GM23338 (cell line): ENCODE measurements at regions not wholly inside any gene's neighbourhood (a gene's known extent, or its start where the extent isn't known, plus 50 kb on each side); places are given as distances from the start of the nearest gene placed in this dataset.

Experiments used
- EZH2 ChIP-seq: fragments of 200-600 bp; sonication (generic); IDR thresholded peaks from one replicate; pipeline ENCODE4 v1.8.0; 2017; ENCODE audit warnings: antibody characterized with exemption, mild to moderate bottlenecking, low read depth; ENCODE audit not compliant: unreplicated experiment
- NANOG ChIP-seq: IDR thresholded peaks from 2 replicates; pipeline ENCODE4 v1.6.1; 2016; ENCODE audit warnings: antibody characterized with exemption, borderline replicate concordance
- POLR2AphosphoS5 ChIP-seq: IDR thresholded peaks from 2 replicates; pipeline ENCODE4 v1.6.1; 2016; ENCODE audit warnings: antibody characterized with exemption, low read depth
- TF ChIP-seq, protein P1 (sequence below), 2 experiments: fragments of 200-600 bp in 1 of 2; sonication (generic) in 1 of 2; conservative IDR thresholded peaks; 2 replicates each; pipeline versions ENCODE4 v1.5.1 to v1.6.1; 2016 to 2017; ENCODE audit warnings: antibody characterized with exemption in 2 of 2, low read depth in 2 of 2, mild to moderate bottlenecking in 2 of 2, moderate library complexity in 1 of 2
- TF ChIP-seq, protein P2 (sequence below): IDR thresholded peaks from one replicate; pipeline ENCODE4 v1.6.1; 2018; ENCODE audit warnings: antibody characterized with exemption; ENCODE audit not compliant: unreplicated experiment

DNA sequence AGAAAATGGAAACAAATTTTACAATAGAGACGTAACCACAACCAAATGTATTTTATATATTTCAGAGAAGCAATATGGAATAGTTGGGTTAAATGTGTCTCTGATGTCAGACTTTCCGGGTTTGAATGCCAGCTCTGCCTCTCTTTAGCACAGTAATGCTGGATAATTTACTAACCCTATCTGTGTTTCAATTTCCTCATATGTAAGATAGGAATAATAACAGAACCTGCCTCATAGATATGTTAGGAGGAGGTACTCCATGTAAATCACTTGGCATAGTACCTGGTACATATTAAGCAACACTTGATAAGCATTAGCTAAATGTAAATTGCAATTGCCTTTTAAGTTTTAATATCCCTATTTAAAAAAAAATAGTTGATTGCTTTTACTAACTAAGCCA is 231.3 kb upstream of the ZC3H15 start:
- TF ChIP-seq, protein P1, sequence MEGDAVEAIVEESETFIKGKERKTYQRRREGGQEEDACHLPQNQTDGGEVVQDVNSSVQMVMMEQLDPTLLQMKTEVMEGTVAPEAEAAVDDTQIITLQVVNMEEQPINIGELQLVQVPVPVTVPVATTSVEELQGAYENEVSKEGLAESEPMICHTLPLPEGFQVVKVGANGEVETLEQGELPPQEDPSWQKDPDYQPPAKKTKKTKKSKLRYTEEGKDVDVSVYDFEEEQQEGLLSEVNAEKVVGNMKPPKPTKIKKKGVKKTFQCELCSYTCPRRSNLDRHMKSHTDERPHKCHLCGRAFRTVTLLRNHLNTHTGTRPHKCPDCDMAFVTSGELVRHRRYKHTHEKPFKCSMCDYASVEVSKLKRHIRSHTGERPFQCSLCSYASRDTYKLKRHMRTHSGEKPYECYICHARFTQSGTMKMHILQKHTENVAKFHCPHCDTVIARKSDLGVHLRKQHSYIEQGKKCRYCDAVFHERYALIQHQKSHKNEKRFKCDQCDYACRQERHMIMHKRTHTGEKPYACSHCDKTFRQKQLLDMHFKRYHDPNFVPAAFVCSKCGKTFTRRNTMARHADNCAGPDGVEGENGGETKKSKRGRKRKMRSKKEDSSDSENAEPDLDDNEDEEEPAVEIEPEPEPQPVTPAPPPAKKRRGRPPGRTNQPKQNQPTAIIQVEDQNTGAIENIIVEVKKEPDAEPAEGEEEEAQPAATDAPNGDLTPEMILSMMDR (conservative IDR thresholded peaks at IDR 0.05; ENCODE audit: low read depth in 2 of 2), result no peak
- TF ChIP-seq POLR2AphosphoS5 (no peak), EZH2 (no peak), NANOG (no peak)
- TF ChIP-seq, protein P2, sequence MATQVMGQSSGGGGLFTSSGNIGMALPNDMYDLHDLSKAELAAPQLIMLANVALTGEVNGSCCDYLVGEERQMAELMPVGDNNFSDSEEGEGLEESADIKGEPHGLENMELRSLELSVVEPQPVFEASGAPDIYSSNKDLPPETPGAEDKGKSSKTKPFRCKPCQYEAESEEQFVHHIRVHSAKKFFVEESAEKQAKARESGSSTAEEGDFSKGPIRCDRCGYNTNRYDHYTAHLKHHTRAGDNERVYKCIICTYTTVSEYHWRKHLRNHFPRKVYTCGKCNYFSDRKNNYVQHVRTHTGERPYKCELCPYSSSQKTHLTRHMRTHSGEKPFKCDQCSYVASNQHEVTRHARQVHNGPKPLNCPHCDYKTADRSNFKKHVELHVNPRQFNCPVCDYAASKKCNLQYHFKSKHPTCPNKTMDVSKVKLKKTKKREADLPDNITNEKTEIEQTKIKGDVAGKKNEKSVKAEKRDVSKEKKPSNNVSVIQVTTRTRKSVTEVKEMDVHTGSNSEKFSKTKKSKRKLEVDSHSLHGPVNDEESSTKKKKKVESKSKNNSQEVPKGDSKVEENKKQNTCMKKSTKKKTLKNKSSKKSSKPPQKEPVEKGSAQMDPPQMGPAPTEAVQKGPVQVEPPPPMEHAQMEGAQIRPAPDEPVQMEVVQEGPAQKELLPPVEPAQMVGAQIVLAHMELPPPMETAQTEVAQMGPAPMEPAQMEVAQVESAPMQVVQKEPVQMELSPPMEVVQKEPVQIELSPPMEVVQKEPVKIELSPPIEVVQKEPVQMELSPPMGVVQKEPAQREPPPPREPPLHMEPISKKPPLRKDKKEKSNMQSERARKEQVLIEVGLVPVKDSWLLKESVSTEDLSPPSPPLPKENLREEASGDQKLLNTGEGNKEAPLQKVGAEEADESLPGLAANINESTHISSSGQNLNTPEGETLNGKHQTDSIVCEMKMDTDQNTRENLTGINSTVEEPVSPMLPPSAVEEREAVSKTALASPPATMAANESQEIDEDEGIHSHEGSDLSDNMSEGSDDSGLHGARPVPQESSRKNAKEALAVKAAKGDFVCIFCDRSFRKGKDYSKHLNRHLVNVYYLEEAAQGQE, result no peak
